SK-N-SH (cell line): ENCODE measurements at regions not wholly inside any gene's neighbourhood (a gene's known extent, or its start where the extent isn't known, plus 50 kb on each side); places are given as distances from the start of the nearest gene placed in this dataset.

Experiments used
- CTCF ChIA-PET: fragments of 300-600, 350-600 bp; formaldehyde crosslinking; extraction: SDS; loops from one replicate; lab custom pipeline; 2021; lab: Yijun Ruan, JAX
- POLR2A ChIA-PET: fragments of 350-600 bp; sonication (Branson Sonifier 250); formaldehyde crosslinking; extraction: SDS; loops from one replicate; lab custom pipeline; 2020; ENCODE audit warnings: antibody characterized with exemption, inconsistent platforms; lab: Yijun Ruan, JAX
- DNase-seq: peaks from one replicate; pipeline ENCODE4 v3.0.0; 2012
- H2AFZ ChIP-seq: fragments of 200-600 bp; sonication (generic); 2 replicates; pipeline ENCODE4 v1.8.1; 2016; ENCODE audit warnings: antibody characterized with exemption, mild to moderate bottlenecking, low read depth
- H3F3A ChIP-seq: fragments of 200-600 bp; sonication (generic); replicated peaks from 2 replicates; pipeline ENCODE3; 2016; ENCODE audit warnings: antibody characterized with exemption, mild to moderate bottlenecking; ENCODE audit not compliant: insufficient read depth
- H3K27ac ChIP-seq, 2 experiments: fragments of 200-500 bp in 1 of 2; fragments of 200-600 bp in 1 of 2; sonication (Bioruptor generic) in 1 of 2; sonication (generic), shearing (Covaris generic) in 1 of 2; 2 replicates each; pipeline versions ENCODE4 v1.5.1 to v1.6.1; 2014 to 2016; ENCODE audit warnings: low read depth in 2 of 2, inconsistent platforms in 1 of 2, low read length in 1 of 2, mild to moderate bottlenecking in 1 of 2, mixed read lengths in 1 of 2
- H3K27me3 ChIP-seq: fragments of 200-600 bp; sonication (generic), shearing (Covaris generic); 2 replicates; pipeline ENCODE4 v1.6.1; 2016; ENCODE audit warnings: mixed run types; ENCODE audit not compliant: insufficient read depth
- H3K36me3 ChIP-seq, 2 experiments: fragments of 200-500 bp in 1 of 2; fragments of 200-600 bp in 1 of 2; sonication (Bioruptor generic) in 1 of 2; sonication (generic) in 1 of 2; replicated peaks in 1 of 2; 2 replicates each; pipeline versions ENCODE3 to v1.5.1; 2014 to 2016; ENCODE audit warnings: low read length in 1 of 2, mild to moderate bottlenecking in 1 of 2; ENCODE audit not compliant: insufficient read depth in 2 of 2, control insufficient read depth in 1 of 2
- H3K4me1 ChIP-seq, 2 experiments: fragments of 200-500 bp in 1 of 2; fragments of 200-600 bp in 1 of 2; sonication (Bioruptor generic) in 1 of 2; sonication (generic), shearing (Covaris generic) in 1 of 2; 2 replicates each; pipeline versions ENCODE4 v1.5.1 to v1.6.1; 2014 to 2016; ENCODE audit warnings: low read depth in 1 of 2, low read length in 1 of 2, mixed run types in 1 of 2; ENCODE audit not compliant: insufficient read depth in 2 of 2, control insufficient read depth in 1 of 2
- H3K4me2 ChIP-seq: fragments of 200-600 bp; sonication (generic), shearing (Covaris generic); 2 replicates; pipeline ENCODE4 v1.6.1; 2017; ENCODE audit warnings: mixed run types
- H3K4me3 ChIP-seq, 2 experiments: fragments of 200-500 bp in 1 of 2; fragments of 200-600 bp in 1 of 2; sonication (Bioruptor generic) in 1 of 2; sonication (generic), shearing (Covaris generic) in 1 of 2; 2 replicates each; pipeline versions ENCODE4 v1.5.1 to v1.8.1; 2014 to 2016; ENCODE audit warnings: low read depth in 2 of 2, inconsistent platforms in 1 of 2, low read length in 1 of 2, mild to moderate bottlenecking in 1 of 2, mixed read lengths in 1 of 2, moderate library complexity in 1 of 2
- H3K79me2 ChIP-seq: fragments of 200-600 bp; sonication (generic); 2 replicates; pipeline ENCODE4 v1.8.1; 2017; ENCODE audit warnings: mild to moderate bottlenecking; ENCODE audit not compliant: insufficient read depth
- H3K9ac ChIP-seq: fragments of 200-600 bp; sonication (generic); 2 replicates; pipeline ENCODE4 v1.6.1; 2017; ENCODE audit warnings: mixed run types
- H3K9me2 ChIP-seq: fragments of 200-600 bp; sonication (generic); 2 replicates; pipeline ENCODE4 v1.6.1; 2017; ENCODE audit warnings: mixed run types
- H3K9me3 ChIP-seq: fragments of 200-600 bp; sonication (generic); 2 replicates; pipeline ENCODE4 v1.6.1; 2017; ENCODE audit warnings: mixed run types, mild to moderate bottlenecking, moderate library complexity
- H4K20me1 ChIP-seq: fragments of 200-600 bp; sonication (generic); 2 replicates; pipeline ENCODE4 v1.6.1; 2017; ENCODE audit warnings: mild to moderate bottlenecking, mixed run types; ENCODE audit not compliant: insufficient read depth
- CHD2 ChIP-seq: fragments of 150-350 bp; IDR thresholded peaks from 2 replicates; pipeline ENCODE4 v1.6.1; 2018; ENCODE audit warnings: low read length; ENCODE audit not compliant: partially characterized antibody
- CTCF ChIP-seq: fragments of 200-600 bp; sonication (generic); IDR thresholded peaks from 2 replicates; pipeline ENCODE4 v1.6.1; 2017; ENCODE audit warnings: antibody characterized with exemption, mild to moderate bottlenecking, moderate library complexity
- ELF1 ChIP-seq: IDR thresholded peaks from 2 replicates; pipeline ENCODE4 v1.4.0; 2012
- EZH2phosphoT487 ChIP-seq: fragments of 200-600 bp; sonication (generic); IDR thresholded peaks from 2 replicates; pipeline ENCODE4 v1.6.1; 2017; ENCODE audit warnings: low read depth, mixed run types, mild to moderate bottlenecking, antibody characterized with exemption, moderate library complexity, borderline replicate concordance
- FOSL2 ChIP-seq: IDR thresholded peaks from 2 replicates; pipeline ENCODE4 v1.4.0; 2012; ENCODE audit warnings: low read depth, mild to moderate bottlenecking, moderate library complexity, borderline replicate concordance
- FOXJ3 ChIP-seq: sonication (generic); formaldehyde crosslinking; IDR thresholded peaks from 2 replicates; pipeline ENCODE4 v1.5.1; 2020; ENCODE audit warnings: mild to moderate bottlenecking, missing genetic modification reagents
- FOXM1 ChIP-seq: IDR thresholded peaks from 2 replicates; pipeline ENCODE4 v1.4.0; 2012; ENCODE audit warnings: low read depth, mild to moderate bottlenecking
- GATA2 ChIP-seq: sonication (generic); formaldehyde crosslinking; IDR thresholded peaks from 2 replicates; pipeline ENCODE4 v1.5.0; 2020; ENCODE audit warnings: mild to moderate bottlenecking, missing genetic modification reagents
- MAX ChIP-seq: IDR thresholded peaks from 2 replicates; pipeline ENCODE4 v1.4.0; 2012; ENCODE audit warnings: low read depth
- MEF2A ChIP-seq: IDR thresholded peaks from 2 replicates; pipeline ENCODE4 v1.4.0; 2012; ENCODE audit warnings: low read depth, borderline replicate concordance
- NRF1 ChIP-seq: IDR thresholded peaks from 2 replicates; pipeline ENCODE4 v1.6.1; 2012; ENCODE audit warnings: low read depth, mild to moderate bottlenecking, low read length
- RAD21 ChIP-seq: IDR thresholded peaks from 2 replicates; pipeline ENCODE4 v1.6.1; 2012; ENCODE audit warnings: mild to moderate bottlenecking, low read length
- RCOR1 ChIP-seq: fragments of 150-350 bp; IDR thresholded peaks from 2 replicates; pipeline ENCODE4 v1.6.1; 2017; ENCODE audit warnings: antibody characterized with exemption, low read length
- RFX5 ChIP-seq: IDR thresholded peaks from 2 replicates; pipeline ENCODE4 v1.6.1; 2012; ENCODE audit warnings: mild to moderate bottlenecking, improper control_type of control experiment, low read length
- RXRA ChIP-seq: IDR thresholded peaks from 2 replicates; pipeline ENCODE4 v1.4.0; 2012; ENCODE audit warnings: low read depth, mild to moderate bottlenecking, borderline replicate concordance
- SIN3A ChIP-seq: IDR thresholded peaks from 2 replicates; pipeline ENCODE4 v1.6.1; 2012; ENCODE audit warnings: low read depth, mild to moderate bottlenecking, low read length, moderate library complexity, borderline replicate concordance
- YY1 ChIP-seq: IDR thresholded peaks from 2 replicates; pipeline ENCODE4 v1.4.0; 2012; ENCODE audit warnings: low read depth, mild to moderate bottlenecking
- WGBS: methylation state at CpG from one replicate; pipeline ENCODE4 v1.1.6; 2017; ENCODE audit warnings: low lambda C conversion rate; 5-methylcytosine and 5-hydroxymethylcytosine counted together

- Histone ChIP-seq H3K9ac (no peak overlapping the region), H3K4me2 (no peak overlapping the region), H3K27ac (no peak overlapping the region), H3K9me2 (no peaks in the 10 kb centered on the region), H3K27me3 (no peaks in the 10 kb centered on the region; the same call in 1 of the 2 replicates), H3K79me2 (no peaks in the 10 kb centered on the region), H3K36me3 (no peaks in the 10 kb centered on the region), H3K9me3 (no peaks in the 10 kb centered on the region), H2AFZ (no peak overlapping the region), H3K4me3 (no peak overlapping the region), H3F3A (no peaks in the 10 kb centered on the region), H4K20me1 (no peaks in the 10 kb centered on the region), H3K4me1 (no peaks in the 10 kb centered on the region)
- TF ChIP-seq YY1 = no peak
- TF ChIP-seq EZH2phosphoT487 = no peak
- TF ChIP-seq SIN3A = no peak
- no peak for TF ChIP-seq CTCF
- ChIA-PET POLR2A (no interaction called here), CTCF (no interaction called here)
- WGBS = 0% methylated on average over 1 of the region's 1 CpG
- no peak for DNase-seq
These were observed 538.9 kb downstream of the SNAPC1 start for GRCh38 chr14:62301080-62301479.

- H3K27me3 ChIP-seq = no peaks in the 10 kb centered on the region; the same call in 1 of the 2 replicates
- H3K4me2 ChIP-seq = no peak overlapping the region
- ChIA-PET CTCF (no interaction called here), POLR2A (no interaction called here)
- H4K20me1 ChIP-seq = no peaks in the 10 kb centered on the region
- no peaks in the 10 kb centered on the region for H3K9me3 ChIP-seq
- no peak overlapping the region for H2AFZ ChIP-seq
- H3F3A ChIP-seq = no peaks in the 10 kb centered on the region
- no peak overlapping the region for H3K4me3 ChIP-seq
- no peaks in the 10 kb centered on the region for H3K4me1 ChIP-seq
- WGBS = 0% methylated on average over 1 of the region's 1 CpG
- no peaks in the 10 kb centered on the region for H3K79me2 ChIP-seq
- no peak for DNase-seq
- H3K27ac ChIP-seq = no peak overlapping the region
- TF ChIP-seq EZH2phosphoT487 = no peak
- TF ChIP-seq FOSL2 = no peak
- TF ChIP-seq MAX = no peak
- TF ChIP-seq RFX5 = no peak
- TF ChIP-seq CHD2 = no peak
- no peak for TF ChIP-seq RXRA
- no peak for TF ChIP-seq RCOR1
- TF ChIP-seq MEF2A = no peak
- TF ChIP-seq ELF1 = no peak
- no peak for TF ChIP-seq FOXJ3 (CRISPR knock-in tag)
- TF ChIP-seq FOXM1 = no peak
- TF ChIP-seq GATA2 (CRISPR knock-in tag) = no peak
- no peak for TF ChIP-seq RAD21
- TF ChIP-seq NRF1 = no peak
- no peaks in the 10 kb centered on the region for H3K9me2 ChIP-seq
- no peak overlapping the region for H3K9ac ChIP-seq
- no peaks in the 10 kb centered on the region for H3K36me3 ChIP-seq
These were observed 539.7 kb downstream of the SNAPC1 start for GRCh38 chr14:62301911-62302310.
